ENCODE measurements at regions not wholly inside any gene's neighbourhood (a gene's known extent, or its start where the extent isn't known, plus 50 kb on each side); places are given as distances from the start of the nearest gene placed in this dataset.

DNA sequence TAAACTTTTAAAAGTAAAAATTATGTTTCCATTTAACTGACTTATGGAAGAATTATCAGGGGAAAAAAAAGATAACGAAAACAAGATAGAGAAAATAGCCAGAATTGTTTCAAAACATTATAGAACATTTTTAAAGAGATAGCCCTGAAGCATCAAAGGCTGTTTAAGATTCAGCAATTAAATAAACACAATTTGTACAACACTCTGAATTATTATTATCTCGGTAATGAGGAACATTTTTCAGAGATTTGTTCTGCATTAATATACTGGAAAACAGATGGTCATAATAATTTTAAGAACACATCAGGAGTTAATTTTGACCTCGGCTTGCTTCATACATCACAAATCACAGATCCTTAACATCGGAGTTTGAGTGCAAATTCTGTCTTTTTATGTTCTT lies 643.8 kb downstream of the SORCS1 start:
- DNase-seq: no peak

DNA sequence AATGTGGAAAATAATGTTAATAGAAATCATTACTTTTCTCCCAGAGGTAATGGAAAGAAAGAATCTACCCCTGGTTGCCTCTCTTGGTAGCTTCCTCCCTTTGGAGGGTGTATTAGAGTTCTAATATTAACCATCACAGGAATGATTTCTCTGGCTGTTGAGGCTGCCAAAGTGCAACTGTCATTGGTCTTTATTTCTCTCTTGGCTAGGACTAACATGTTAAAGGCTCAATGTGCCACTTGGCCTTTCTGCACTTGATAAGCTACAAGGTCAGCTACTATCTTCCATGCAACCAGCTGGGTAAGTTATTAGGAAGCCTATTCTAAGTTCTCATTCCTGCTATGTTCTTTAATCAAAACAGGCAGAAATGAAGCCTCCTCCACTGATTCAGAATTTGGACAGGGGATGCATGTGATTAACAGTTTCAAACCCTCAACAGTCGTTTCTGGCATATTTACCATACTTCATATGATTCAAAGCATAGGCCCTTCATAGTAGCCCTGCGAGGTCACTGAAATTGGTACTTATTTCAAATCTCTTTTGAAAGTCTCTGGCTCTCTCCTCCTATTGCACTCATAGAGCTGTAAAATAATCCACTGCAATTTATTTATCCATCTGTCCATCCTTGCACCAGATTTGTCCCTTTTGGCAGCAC lies 645.0 kb downstream of the SORCS1 start:
- DNase-seq: no peak

DNA sequence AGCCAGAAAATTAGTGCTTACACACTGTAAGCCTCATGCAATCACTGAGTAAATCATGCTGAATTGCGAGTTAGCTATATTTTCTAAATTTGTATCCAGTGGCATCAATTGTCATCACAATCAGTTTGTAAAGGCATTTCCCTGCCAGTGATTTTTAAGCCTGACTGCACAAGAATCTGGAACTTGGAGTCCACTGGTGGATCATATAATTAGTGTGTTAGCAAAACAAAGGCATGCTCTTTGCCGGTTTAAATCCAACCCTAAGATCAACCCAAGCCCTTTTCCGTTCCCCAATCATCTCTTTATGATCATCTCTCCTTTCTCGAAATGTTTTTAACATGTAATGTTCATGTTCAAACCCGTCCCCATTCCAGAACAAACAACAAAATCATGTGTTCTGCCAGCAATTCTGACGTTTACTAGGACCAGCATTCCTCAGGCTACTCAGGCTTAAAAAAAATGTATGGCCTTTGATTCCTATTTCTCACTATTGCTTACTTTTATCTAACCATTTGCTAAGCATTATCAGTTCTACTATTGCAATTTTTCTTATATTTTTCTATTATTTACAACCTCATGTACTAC lies 649.2 kb downstream of the SORCS1 start:
- no peak for DNase-seq

DNA sequence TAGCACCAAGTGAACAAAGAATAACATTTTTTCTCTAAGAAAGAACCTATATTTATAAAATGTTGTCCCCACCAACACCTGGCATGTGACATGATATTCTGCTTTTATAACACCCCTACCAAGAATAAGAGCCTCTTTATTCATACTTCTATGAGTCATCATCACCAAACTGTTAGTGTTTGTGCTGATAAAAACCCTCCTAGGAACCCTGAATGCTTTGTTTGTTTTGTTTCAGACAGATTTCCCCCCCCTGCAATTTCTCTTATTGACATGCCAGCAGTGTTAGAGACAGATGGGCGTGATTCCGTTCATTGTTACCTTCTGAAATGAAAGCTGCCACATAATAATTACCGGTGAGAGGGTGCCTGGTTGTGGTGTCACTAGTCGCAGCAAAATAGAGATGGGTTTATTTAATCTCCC lies 651.1 kb downstream of the SORCS1 start:
- no peak for DNase-seq

DNA sequence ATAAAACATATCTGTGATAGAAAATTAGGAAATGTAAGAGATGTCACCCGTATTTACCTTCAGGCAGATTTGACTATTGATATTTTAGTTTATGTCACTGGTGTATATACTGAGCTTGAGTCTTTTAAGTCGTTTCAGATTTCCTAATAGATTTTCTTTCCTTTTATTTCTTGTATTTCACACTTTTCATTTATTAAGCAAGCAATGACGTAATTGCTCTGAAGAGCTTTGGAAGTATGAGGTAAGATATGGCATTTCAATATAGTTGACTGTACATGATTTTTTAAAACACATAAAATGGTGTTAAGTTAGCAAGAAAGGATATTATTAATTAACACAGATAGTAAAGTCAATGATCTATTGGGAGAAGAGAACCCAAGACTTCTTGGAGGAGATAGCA lies 652.6 kb downstream of the SORCS1 start:
- no peak for DNase-seq

DNA sequence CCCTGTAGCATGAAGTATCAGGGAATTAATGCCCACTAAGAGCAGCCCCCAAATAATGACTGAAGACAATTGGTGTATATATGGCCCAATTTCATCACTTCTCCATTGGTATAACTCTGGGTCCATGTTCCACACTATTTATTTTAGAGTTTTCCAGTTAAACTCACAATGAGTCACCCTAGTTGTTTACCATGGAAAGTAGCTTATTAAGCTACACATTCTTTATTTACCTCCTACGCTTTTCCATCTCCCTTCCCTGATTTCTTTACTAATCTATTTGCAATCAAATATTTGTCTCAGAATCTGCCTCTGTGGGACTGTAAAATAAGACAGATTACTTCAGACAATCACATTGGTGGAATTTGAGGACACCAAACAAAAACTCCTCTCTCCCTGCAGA lies 655.6 kb downstream of the SORCS1 start:
- DNase-seq: no peak

DNA sequence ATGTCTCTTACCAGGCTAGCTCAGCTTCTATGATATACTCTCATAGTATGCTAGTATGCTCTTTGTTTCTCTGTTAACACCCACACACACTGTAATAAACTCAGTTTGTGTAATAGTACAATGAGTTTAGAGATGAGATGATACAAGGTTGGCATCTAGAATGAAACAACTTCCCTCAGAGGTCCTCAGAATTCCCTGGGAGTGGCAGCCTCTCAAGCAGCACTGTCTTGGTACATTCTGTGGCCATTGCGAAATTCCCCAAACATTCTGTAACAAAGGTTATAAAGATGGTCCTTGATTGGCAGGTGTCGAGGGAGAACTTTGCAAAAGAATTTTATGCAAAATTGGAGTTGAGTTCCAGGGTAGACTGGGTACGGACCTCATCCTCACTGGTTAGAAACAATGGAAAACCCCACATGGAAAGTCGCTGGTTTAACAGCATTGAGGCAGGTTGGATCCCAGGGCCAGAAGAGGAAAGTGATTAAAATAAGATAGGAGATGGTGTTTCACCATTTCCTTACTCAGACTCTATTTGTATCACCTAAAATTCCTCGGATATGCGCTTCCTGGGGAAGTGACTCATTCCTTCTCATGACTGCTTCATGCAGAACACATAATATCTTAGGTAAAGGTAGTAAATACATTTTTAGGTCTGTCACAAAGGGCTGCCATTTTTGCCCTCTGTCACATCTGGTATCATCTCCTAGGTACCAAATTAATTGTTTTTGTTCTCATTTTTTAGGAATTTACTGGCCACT lies 657.8 kb downstream of the SORCS1 start:
- DNase-seq: no peak

DNA sequence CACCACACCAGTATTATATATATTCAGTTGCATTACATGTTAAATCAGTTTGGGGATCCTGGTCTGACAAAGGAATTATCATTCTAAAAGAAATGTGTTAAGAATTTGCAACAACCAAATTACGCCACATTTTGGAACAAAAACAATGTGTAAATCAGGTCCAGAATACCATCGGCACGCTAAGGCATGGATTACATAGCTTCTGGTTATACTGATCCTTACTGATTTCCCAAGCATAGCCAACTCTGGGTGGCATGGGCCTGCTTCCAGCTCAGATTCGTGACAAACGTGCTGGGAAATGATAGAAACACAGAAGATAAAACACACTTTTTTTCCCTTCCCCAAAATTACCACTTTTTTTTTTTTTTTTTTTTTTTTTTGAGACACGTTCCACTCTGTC lies 660.0 kb downstream of the SORCS1 start:
- DNase-seq: no peak

DNA sequence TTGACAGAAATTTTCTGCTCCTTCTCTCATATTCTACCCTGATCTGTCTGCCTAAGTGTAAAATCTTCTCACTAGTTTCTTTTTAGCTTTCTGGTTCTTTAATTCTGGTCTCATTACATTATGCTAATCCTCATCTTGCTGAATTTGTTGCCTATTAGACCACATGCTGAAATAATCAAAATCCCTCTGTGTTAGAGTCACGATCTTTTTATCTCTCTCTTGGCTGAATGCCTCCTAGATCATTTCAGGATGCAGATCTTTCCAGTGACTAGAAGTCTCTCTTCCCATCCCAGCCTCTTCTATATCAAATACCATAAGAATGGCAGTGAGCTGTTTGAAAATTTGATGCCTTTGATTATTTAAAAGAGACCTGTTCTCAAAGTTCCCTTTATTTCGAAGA lies 661.9 kb downstream of the SORCS1 start:
- no peak for DNase-seq

DNA sequence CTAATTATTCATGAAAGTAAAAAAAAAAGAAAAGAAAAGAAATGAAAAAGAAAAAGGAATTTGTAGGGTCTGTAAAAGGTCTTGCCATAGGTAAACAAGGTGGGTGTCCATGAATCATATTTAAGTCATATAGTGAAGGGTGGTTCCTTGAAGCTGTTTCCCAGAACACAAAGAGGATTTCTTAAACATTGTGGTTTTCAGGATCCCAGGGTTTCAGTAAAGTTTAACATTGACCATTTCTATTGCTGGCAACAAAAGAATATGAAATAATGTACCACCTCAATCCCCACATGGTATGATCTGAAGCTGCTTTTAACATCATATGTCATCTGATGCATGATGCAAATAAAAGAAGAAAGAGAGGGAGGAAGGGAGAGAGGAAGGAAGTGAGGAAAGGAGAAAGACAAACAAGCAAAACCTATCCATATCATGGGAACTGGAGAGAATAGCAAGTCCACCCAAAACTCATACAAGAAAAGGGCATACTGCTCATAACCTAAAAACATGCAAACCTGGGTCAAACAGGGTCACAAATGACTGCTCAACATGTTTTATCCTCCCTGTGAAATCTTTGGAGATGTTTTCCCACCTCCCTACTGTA lies 663.5 kb downstream of the SORCS1 start:
- DNase-seq: no peak

DNA sequence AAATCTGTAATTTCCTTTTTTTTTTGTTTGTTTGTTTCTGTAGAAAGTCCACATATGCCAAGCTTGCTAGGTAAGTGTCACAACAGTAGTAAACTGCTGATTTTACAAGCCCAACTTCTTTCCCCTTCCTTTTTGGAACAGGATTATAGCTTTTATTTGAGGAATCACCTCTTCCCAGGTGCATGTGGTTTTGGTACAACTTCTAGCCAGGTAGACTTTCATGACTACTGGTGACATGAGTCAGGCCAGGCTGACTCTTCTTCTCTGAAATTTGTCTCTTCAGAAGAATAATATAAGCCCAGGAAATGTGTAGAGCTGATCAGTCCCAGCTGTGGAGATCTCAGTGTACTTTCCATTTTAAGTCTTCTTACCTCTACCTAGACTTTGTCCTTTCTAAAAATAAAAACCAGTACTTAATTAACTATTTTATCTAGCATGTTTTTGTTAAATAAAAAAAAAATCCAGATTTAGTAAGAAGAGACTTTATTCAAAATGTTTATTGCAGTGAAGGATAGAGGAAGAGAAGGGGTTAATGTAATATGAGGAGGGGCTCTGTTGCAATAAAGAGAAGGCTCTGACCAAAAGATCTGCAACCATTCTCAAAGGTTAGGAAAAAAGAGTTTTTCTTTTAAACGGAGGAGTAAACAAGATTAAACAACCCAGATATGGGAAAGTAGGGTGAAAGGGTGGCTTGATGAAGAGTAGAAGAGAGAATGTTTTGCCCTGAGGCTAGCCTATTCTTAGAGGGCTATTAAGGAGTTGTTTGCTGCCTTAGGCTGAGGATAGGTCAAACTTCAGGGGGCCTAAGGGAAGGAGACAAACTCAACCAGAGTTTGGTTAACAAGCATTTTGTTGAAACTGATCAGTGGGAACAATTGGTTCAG lies 664.2 kb downstream of the SORCS1 start:
- no peak for DNase-seq

DNA sequence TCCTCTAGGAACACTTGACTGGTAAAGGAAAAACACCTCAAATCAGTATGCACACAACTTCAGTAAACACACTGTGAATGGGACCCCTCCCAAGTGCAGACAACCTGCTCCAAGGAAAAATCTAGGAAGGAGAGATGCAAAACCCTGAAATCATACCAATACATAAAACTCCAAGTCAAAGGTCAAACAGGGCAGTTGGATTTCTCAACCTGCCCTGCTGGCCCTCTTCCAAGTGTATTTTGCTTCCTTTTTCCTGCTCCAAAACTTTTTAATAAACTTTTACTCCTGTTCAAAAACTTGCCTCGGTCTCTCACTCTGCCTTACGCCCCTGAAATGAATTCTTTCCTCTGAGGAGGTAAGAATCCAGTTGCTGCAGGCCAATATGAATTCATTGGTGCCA lies 665.1 kb downstream of the SORCS1 start:
- no peak for DNase-seq

DNA sequence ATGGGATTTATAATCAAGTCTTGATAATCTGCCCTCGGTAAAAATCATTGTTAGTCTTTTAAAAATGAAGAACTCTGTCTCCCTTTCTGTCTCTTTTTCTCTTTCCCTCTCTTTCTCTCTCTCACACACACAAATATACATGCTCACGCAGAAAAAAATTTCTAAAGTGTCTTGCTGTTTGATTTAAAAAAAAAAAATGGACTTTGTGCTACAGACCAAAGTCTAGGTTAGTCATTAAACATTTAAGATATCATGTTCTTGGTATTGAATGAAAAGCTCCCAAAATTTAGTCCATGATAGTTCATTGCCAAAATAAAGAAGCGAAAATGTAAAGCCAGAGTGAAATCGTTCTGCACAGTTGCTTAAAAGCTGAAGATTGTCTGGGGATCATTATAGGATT lies 665.8 kb downstream of the SORCS1 start:
- DNase-seq: no peak

DNA sequence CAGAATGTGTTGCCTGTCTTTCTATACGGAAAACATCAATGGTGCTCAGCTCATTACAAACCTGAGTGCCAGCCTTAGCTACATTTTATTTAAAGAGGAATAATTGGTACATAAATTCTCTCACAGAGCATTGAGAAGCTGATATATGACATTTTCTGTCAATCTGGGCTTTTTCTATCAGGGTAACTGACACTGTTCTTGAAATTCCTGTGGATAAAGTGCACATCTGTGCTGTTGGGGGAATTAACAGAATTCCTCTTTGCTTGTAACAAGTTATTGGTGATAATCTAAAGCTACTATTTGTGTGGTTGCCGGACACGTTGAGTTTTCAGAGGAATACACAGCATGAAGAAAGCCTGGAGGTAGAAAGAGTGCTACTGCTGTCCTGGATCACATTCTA lies 668.6 kb downstream of the SORCS1 start:
- DNase-seq: no peak

DNA sequence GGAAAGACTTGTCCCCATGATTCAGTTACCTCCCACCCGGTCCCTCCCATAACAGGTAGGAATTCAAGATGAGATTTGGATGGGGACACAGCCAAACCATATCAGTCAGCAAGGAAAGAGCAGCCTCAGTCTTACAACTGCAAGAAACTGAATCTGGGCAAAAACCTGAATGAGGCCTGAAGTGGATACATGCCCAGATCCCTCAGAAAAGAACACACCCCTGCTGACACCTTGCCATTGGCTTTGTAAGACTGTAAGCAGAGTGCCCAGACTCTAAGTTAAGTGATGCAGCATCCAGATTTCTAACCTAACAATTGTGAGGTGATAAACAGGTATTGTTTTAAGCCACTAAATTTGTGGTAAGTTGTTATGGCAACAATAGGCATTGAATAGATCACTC lies 670.8 kb downstream of the SORCS1 start:
- no peak for DNase-seq

DNA sequence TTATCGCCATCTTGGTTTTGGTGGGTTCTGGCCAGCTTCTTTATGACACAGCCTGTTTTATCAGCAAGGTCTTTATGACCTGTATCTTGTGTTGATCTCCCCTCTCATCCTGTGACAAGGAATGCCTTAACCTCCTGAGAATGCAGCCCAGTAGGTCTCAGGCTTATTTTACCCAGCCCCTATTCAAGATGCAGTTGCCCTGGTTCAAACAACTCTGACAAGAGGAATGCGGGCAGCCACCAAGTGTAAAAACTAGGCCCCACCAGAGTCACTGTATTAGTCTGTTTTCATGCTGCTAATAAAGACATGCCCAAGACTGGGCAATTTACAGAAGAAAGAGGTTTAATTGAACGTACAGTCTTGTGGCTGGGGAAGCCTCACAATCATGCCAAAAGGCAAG lies 671.3 kb downstream of the SORCS1 start:
- DNase-seq: no peak

DNA sequence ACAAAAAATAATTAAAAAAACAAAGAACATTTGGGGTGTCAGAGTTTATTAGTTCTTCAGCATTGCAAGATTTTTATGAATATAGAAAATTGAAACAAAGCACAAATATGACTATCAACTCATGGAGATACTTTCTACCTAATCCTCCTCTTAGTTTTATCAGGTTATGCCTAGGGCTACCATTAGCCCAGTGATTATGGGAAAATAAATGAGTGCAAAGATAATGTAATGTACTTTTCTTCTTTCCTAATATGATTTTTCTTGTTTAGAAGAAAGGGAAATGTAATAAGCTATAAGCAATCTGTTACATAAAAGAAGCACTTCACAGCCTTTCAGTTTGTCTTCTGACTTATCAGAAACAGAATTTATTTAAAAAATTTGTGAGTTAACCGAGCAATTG lies 676.8 kb downstream of the SORCS1 start:
- DNase-seq: no peak

DNA sequence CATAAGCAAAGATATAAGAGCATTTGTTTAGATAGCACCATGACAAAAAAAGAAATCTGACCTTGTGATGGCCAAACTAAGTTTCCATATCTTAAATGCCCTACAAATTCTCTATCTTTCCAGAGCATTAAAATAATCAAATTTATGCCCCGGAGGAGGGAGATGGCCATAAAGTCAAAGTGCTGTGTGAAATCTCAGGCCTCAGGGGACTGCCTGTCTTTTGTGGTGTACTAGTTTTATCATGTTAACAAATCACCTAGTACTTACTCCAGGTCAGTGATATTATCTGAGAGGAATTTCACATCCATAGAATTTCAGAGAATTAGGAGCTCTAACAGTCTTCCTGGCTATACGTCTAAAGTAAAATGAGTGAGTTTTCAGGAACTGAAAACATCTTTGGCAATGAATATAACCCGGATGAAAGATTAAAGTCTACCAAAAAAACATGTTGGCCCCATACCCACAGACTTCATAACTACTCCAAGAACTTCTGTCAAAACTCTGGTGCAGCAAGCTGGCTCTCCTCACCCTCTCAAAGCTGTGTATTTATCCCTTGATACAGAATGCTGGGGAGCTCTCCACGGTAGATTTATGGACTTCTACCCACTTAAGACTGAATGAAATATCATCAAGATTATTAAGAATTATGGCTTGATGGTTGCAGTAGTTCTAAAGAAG lies 682.8 kb downstream of the SORCS1 start:
- no peak for DNase-seq

DNA sequence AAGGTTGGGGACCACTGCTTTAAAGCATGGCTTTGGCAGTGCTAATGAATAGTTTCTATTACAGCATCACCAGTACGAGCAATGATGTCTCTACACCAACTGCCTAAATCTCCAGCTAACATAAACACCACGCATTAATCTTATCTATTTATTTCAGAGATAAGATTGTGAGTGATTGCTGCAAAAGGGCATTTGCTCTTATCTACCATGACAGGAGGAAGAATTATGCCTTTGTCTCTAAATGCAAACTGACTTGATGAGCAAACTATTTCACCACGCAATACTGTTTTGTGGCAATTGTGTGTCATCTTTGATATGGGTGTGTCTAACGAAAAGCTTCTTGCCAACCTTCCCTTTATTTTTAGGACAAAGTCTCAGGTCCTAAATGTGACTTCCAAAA lies 684.9 kb downstream of the SORCS1 start:
- no peak for DNase-seq

DNA sequence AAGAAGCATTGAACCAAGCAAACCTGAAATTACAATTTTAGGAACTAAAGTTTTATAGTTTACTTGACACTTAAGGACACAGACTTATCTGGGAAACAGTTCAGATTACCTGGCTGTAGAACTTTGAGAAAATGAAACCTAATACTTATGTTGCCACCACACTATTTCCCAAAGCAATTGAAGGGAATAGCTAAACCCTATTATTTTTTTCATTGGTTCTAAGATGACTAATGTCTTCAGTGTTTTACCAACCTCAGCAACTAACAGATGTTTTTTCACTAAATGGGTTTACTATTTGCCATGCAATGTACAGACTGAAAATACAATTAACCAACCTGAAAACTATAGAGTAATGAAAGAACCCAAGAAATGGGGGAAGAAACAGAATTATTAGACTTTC lies 689.6 kb downstream of the SORCS1 start:
- DNase-seq: no peak

DNA sequence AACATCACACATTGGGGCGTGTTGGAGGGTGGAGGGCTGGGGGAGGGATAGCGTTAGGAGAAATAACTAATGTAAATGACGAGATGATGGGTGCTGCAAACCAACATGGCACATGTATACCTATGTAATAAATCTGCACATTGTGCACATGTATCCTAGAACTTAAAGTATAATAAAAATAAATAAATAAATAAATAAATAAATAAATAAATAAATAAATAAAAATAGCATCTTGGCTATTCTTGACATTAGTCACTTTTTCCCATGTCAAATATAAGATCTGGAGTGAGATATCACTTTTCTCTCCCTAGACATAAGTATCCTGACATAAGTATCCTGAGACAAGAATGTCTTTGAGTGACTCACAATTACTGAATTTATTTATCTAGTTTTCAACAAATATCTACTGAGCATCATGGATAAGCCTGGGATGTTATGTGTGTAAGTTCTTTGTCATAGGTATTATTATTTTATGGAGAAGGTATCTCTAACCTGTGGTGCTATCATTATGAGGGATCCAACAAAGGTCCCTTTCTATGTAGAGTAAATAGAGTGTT lies 691.3 kb downstream of the SORCS1 start:
- no peak for DNase-seq

DNA sequence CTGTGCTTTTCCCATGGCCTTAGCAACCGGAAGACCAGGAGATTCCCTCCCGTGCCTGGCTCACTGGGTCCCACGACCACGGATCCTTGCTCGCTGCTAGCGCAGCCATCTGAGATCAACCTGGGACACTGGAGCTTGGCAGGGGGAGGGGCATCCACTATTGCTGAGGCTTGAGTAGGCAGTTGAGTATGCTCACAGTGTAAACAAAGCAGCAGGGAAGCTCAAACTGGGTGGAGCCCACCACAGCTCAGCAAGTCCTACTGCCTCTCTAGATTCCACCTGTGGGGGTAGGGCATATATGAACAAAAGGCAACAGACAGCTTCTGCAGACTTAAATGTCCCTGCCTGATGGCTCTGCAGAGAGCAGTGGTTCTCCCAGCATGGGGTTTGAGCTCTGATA lies 697.0 kb downstream of the SORCS1 start:
- no peak for DNase-seq

Measured in stimulated activated naive CD4-positive, alpha-beta T cell (primary cell).